Activated naive CD4-positive, alpha-beta T cell treated with anti-CD3 and anti-CD28 coated beads, Interleukin-2, amount 50 U/mL, for 24 hours (primary cell): ENCODE measurements at regions not wholly inside any gene's neighbourhood (a gene's known extent, or its start where the extent isn't known, plus 50 kb on each side); places are given as distances from the start of the nearest gene placed in this dataset.
A peak's percentile ranks its signal among the peaks of the same experiment; 100 is the strongest.

Experiments
- H3K27ac Mint-ChIP-seq: one replicate; pipeline ENCODE4 v1.8.0; 2021; ENCODE audit warnings: mild to moderate bottlenecking, mixed read lengths
- H3K27me3 Mint-ChIP-seq: one replicate; pipeline ENCODE4 v1.8.0; 2021; ENCODE audit warnings: mixed read lengths
- H3K36me3 Mint-ChIP-seq: one replicate; pipeline ENCODE4 v1.8.0; 2021; ENCODE audit warnings: mixed read lengths
- H3K4me1 Mint-ChIP-seq: one replicate; pipeline ENCODE4 v1.8.0; 2021; ENCODE audit warnings: mixed read lengths
- H3K4me3 Mint-ChIP-seq: one replicate; pipeline ENCODE4 v1.8.0; 2021; ENCODE audit warnings: mild to moderate bottlenecking, mixed read lengths
- H3K9me3 Mint-ChIP-seq: one replicate; pipeline ENCODE4 v1.8.0; 2021; ENCODE audit warnings: mixed read lengths

DNA sequence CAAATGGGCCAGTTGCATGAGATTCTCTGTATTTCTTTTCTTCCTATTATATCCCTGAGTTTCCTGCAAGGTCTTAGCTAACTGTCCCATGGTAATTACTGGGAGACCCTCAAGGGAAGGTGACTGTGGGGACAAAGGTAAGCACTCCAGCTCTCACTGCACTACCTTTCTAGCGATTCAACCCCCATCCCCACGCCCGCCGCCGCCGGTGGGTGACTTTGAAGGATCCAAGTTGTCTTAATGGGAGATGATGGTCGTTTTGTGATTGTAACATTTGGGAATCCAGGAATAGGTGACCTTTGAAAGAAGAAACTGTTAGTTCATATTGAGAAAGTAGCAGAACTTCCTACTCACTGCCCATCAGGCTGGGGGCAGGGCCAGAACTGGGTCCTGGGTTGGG lies 265.5 kb downstream of the LRFN2 start:
- Mint-ChIP-seq H3K36me3 (no peaks in the 10 kb centered on the region), H3K27me3 (peaks cover 13% of the 10 kb centered on the region), H3K9me3 (peaks cover 5% of the 10 kb centered on the region), H3K4me1 (peaks cover 5% of the 10 kb centered on the region), H3K27ac (no peak overlapping the region), H3K4me3 (no peak overlapping the region)

DNA sequence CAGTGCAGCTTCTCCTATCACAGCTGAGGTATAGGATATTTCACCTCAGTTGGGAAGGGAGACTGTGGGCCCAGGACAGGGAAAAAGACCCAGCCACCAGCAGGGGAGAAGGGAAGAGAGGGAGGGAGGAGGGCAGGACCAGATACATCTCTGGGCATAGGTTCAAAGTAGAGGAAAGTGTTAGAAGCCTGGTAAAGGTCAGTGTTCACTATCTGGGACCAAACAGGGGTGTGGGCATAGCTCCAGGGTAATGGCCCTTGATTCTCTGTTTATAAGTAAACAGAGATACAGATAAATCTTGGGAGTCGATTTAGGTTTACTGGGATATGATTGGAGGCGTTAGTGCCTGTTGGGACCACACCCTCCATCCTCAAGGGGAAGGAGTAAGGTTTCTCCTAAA lies 266.2 kb downstream of the LRFN2 start:
- H3K27me3 Mint-ChIP-seq = peaks cover 13% of the 10 kb centered on the region
- no peaks in the 10 kb centered on the region for H3K36me3 Mint-ChIP-seq
- no peak overlapping the region for H3K4me3 Mint-ChIP-seq
- H3K27ac Mint-ChIP-seq = no peak overlapping the region
- H3K9me3 Mint-ChIP-seq = peaks cover 5% of the 10 kb centered on the region
- H3K4me1 Mint-ChIP-seq = peaks cover 5% of the 10 kb centered on the region

DNA sequence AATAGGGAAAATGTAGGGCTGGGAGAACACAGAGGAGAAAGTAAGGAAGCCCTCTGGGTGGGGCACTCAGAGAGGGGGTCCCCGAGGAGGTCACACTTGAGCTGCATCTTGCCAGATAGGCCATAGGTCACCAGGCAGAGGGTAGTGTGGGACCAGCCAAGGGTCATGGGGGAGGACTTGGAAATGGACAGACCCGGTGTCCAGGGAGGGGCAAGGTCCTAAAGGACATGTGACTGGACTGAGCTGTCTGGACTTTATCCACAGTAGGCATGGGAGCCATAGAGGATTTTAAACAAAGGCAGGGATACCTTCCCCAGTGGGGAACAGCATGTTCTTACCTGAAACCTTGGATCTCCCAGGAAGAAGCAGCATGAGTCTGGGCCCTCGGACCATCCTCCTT lies 266.7 kb downstream of the LRFN2 start:
- H3K4me1 Mint-ChIP-seq = no peaks in the 10 kb centered on the region
- peak overlapping the region; percentile 52 for H3K27ac Mint-ChIP-seq
- H3K4me3 Mint-ChIP-seq = no peak overlapping the region
- H3K9me3 Mint-ChIP-seq = peaks cover 5% of the 10 kb centered on the region
- no peaks in the 10 kb centered on the region for H3K36me3 Mint-ChIP-seq
- H3K27me3 Mint-ChIP-seq = peaks cover 11% of the 10 kb centered on the region

DNA sequence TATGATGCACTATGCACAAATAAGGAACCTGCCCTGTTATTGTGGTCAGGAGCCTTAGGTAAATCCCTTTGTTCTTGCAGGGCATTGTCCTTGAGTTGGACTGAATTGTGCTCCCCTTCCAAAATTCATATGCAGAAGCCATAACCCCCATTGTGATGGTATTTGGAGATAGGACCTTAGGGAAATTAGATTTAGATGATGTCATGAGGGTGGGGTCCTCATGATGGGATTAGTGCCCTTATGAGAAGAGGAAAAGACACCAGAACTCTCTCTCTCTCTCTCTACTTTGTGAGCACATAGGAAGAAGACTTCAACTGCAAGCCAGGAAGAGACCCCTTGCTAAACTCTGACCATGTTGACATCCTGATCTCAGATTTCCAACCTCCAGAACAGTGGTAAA lies 268.0 kb downstream of the LRFN2 start:
- Mint-ChIP-seq H3K36me3 (no peaks in the 10 kb centered on the region), H3K4me1 (no peaks in the 10 kb centered on the region), H3K27me3 (peaks cover 11% of the 10 kb centered on the region), H3K9me3 (peaks cover 5% of the 10 kb centered on the region), H3K4me3 (no peak overlapping the region), H3K27ac (no peak overlapping the region)

DNA sequence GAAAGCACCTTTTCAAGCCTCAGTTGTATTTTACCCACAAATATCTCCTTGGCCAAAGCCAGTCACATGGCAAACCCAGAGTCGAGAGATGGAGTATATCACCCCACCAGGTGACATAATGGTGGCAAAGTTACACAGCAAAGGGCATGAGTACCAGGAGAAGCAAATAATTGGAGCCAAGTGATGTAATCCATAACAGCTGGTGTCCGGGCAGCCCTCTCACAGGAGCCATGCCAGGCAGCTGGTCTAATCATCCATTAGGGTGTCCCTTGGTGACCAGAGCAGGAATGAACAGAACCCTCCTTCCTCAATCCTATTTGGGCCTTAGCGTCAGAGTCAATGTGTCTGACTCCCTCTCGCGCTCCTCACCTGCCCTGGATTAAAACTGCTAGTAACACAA lies 272.1 kb downstream of the LRFN2 start:
- Mint-ChIP-seq H3K9me3 (peaks cover 5% of the 10 kb centered on the region), H3K27ac (no peak overlapping the region), H3K36me3 (no peaks in the 10 kb centered on the region), H3K4me3 (no peak overlapping the region), H3K27me3 (peaks cover 7% of the 10 kb centered on the region), H3K4me1 (no peaks in the 10 kb centered on the region)

DNA sequence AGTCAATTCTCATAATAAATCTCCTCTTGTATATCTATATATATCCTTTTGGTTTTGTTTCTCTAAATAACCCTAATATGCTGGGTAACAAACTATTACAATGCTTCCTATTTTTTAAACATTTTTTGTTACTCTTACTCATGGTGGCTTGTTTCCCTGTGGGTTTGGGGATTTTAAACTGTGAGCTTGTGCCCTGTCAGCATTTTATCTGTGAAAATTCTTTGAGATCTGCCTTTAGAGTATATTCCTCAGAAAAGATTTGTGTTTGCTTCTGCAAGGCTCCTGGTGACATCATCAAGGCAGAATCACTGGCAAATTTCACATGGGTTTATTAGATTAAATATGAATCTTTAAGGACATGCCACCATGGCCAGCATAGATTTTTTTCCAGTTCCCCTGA lies 273.6 kb downstream of the LRFN2 start:
- H3K27me3 Mint-ChIP-seq = peaks cover 8% of the 10 kb centered on the region
- H3K9me3 Mint-ChIP-seq = peaks cover under 1% of the 10 kb centered on the region
- no peaks in the 10 kb centered on the region for H3K4me1 Mint-ChIP-seq
- H3K36me3 Mint-ChIP-seq = no peaks in the 10 kb centered on the region
- H3K4me3 Mint-ChIP-seq = no peak overlapping the region
- no peak overlapping the region for H3K27ac Mint-ChIP-seq

DNA sequence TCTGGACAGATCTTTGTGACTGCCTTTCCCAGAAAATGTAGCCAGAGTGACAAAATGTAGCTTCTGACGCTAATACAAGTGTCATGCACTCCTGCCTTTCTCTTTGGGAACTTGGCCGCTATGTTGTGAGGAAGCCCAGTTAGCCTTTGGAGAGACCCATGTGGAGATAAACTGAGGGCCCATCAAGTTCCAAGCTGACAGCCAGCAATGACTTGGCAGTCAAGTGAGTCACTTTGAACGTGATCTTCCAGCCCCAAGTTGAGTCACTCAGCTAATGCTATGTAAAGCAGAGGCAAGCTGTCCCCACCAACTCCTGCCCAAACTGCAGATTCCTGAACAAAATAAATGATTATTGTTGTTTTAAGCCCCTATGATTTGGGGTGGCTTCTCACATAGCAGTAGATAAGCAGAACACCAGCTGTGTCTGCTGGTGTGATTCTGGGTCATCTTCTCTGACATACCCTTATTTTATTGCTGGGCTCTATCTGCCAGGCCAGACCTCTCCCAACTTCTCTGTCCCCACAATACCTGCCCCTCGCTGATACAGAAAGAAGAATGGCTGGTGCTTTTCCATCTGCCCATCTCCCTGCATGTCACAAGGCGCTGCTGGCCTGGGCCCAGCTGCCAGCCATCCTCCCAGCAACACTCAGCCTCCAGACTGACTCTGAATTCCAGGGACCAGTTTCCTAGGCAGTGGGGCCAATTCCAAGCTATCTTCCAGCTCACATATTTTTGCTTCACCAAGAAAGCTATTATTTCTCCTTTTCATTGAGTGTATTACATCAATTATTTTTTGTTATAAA lies 274.8 kb downstream of the LRFN2 start:
- no peaks in the 10 kb centered on the region for H3K36me3 Mint-ChIP-seq
- H3K27ac Mint-ChIP-seq = no peak overlapping the region
- H3K27me3 Mint-ChIP-seq = peaks cover 12% of the 10 kb centered on the region
- H3K4me1 Mint-ChIP-seq = no peaks in the 10 kb centered on the region
- no peak overlapping the region for H3K4me3 Mint-ChIP-seq
- no peaks in the 10 kb centered on the region for H3K9me3 Mint-ChIP-seq

DNA sequence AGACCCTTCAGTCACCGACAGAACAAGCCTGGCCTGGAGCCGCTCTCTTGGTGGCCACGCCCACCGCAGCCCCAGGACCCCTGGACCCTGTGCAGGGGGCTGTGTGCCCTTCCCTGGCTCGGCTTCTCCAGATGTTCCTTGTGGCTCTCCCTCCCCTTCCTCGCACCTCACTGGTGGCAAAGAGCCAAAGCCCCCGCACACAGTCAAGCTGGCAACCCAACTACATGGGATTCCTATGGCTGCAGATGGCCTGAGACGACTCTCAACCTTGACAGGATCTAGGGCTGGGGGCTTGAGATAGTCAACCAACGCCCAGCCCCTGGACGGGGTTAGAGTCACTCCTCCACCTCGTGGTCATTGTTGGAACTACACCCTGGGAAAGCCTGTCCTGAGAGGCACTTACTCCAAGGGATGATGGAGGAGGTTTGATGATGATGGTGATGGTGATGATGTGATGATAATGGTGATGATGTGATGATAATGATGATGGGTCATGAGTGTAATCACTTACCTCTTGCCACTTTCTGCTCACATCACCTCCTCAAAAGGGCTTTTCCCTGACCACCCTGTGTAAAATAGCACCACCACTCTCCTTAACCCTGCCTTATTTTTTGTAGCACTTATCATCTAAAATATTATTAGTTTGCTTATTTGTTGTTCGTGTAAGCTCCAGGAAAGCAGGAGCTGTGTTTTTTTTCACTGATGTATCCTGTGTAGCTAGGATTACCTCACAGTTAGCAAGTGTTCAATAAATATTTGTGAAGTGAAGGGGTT lies 278.4 kb downstream of the LRFN2 start:
- no peak overlapping the region for H3K4me3 Mint-ChIP-seq

DNA sequence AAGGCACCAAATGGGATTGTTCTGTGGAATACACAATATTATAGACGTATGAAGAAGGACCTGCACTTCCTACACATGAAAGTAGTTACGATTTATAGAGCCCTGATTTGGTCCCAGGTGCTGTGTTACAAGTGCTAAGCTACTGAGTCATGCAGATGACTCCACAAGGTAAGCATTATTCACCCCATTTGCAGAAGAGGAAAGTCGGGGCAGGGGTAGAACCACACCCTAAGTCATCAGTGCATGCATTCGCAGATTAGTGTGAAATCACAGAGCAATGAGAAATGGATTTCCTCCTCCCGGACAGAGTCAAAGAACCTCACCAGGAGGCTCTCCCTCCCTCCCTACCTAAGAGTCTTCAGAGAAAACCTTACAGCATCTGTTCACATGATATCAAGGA lies 279.5 kb downstream of the LRFN2 start:
- peaks cover 25% of the 10 kb centered on the region for H3K27me3 Mint-ChIP-seq
- no peaks in the 10 kb centered on the region for H3K36me3 Mint-ChIP-seq
- no peaks in the 10 kb centered on the region for H3K9me3 Mint-ChIP-seq
- no peaks in the 10 kb centered on the region for H3K4me1 Mint-ChIP-seq
- no peak overlapping the region for H3K4me3 Mint-ChIP-seq
- no peak overlapping the region for H3K27ac Mint-ChIP-seq

More for the DNA sequence above, 278.4 kb downstream of the LRFN2 start:
- Mint-ChIP-seq H3K27ac (no peak overlapping the region), H3K36me3 (no peaks in the 10 kb centered on the region), H3K4me1 (no peaks in the 10 kb centered on the region), H3K27me3 (peaks cover 25% of the 10 kb centered on the region), H3K9me3 (no peaks in the 10 kb centered on the region)

DNA sequence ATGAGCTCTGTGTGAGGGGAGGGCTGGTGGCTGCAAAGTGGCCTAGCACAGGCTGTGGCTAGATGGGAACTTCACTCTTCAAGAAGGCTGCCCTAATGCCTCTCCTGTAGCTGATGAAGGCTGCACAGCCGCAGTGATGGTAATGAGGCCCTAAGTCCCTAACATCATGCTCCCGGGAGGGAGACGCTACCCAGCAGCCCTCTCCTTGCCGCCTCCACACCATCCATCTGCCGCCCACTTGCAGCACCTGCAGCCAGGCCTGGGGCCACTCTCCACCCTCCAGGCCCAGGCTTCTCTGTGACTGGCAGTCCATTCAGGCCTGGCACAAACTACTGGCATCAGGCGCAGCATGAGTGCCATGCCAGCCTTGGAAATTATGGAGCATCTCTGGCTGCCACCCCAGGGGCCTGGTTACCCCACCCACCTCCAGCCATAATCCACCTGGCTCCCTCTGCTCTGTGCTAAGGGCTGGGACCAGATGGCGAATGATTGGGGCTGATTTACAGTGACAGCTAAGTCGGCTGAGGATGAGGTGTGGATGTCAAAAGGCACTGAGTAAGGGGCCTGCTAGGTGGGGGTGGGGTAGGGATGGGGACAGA lies 284.2 kb downstream of the LRFN2 start:
- H3K4me1 Mint-ChIP-seq = no peaks in the 10 kb centered on the region
- no peak overlapping the region for H3K27ac Mint-ChIP-seq
- no peaks in the 10 kb centered on the region for H3K36me3 Mint-ChIP-seq
- peaks cover 22% of the 10 kb centered on the region for H3K27me3 Mint-ChIP-seq
- H3K4me3 Mint-ChIP-seq = no peak overlapping the region
- H3K9me3 Mint-ChIP-seq = no peaks in the 10 kb centered on the region

DNA sequence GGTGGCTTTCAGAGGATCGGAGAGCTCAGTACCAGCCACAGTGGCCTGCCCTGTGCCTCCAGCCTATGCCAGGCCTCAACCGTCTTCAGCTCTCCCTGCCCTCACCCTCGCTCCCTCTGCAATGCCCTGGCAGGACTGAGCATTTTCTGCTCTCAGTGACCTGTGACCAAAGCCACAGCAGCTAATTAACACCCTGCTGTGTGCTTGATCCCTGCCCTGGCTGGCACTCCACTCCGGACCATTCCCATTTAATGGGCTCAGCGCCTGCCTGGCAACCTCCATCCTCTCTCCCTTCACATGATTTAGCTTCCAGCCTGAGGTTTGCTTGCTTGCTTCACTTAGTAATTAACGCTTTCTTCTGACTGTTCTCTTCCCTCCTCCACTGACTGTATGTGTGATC lies 287.5 kb downstream of the LRFN2 start:
- Mint-ChIP-seq H3K36me3 (no peaks in the 10 kb centered on the region), H3K9me3 (no peaks in the 10 kb centered on the region), H3K4me3 (no peak overlapping the region), H3K27ac (no peak overlapping the region), H3K27me3 (peaks cover 5% of the 10 kb centered on the region), H3K4me1 (no peaks in the 10 kb centered on the region)

DNA sequence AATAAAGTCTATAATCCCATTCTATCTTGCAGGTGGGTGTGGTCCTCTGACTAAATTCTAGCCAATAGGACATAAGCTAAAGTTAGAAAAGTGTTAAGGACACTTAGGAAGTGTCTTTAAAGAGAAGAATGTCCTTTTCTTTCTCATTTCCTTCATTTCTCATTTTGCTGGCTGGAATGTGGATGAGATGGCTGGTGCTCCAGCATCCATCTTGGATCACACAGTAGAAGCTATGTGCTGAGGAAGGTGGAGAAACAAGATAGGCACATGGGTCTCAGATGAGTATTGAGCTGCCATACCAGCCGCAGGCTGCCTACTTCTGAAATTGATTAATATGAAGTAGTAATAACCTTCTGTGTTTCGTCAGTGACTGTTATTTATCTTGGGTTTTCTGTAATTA lies 289.0 kb downstream of the LRFN2 start:
- H3K36me3 Mint-ChIP-seq = no peaks in the 10 kb centered on the region
- H3K4me3 Mint-ChIP-seq = no peak overlapping the region
- H3K27me3 Mint-ChIP-seq = peaks cover 5% of the 10 kb centered on the region
- H3K4me1 Mint-ChIP-seq = no peaks in the 10 kb centered on the region
- no peaks in the 10 kb centered on the region for H3K9me3 Mint-ChIP-seq
- no peak overlapping the region for H3K27ac Mint-ChIP-seq

DNA sequence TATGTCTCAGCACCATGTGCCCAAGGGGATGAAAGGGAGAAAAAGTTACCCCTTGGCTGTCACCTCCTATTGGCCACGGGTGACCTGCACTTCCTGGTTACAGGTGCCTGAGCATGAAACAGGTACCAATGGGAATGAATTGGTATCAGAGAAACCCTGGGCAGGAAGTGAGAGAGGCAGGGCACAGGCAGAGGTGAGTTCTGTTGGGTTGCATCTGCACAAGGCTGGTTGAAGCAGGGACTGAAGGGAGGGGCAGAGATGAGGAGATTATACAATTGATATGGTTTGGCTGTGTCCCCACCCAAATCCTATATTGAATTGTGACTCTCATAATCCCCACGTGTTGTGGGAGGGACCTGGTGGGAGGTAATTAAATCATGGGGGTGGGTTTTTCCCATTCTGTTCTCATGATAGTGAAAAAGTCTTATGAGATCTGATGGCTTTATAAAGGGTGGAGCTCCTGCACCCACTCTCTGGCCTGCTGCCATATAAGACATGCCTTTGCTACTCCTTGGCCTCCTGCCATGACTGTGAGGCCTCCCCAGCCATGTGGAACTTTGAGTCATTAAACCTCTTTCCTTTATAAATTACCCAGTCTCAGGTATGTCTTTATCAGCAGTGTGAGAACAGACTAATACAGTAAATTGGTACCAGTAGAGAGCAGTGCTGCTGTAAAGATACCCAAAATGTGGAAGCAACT lies 291.8 kb downstream of the LRFN2 start:
- no peaks in the 10 kb centered on the region for H3K9me3 Mint-ChIP-seq

DNA sequence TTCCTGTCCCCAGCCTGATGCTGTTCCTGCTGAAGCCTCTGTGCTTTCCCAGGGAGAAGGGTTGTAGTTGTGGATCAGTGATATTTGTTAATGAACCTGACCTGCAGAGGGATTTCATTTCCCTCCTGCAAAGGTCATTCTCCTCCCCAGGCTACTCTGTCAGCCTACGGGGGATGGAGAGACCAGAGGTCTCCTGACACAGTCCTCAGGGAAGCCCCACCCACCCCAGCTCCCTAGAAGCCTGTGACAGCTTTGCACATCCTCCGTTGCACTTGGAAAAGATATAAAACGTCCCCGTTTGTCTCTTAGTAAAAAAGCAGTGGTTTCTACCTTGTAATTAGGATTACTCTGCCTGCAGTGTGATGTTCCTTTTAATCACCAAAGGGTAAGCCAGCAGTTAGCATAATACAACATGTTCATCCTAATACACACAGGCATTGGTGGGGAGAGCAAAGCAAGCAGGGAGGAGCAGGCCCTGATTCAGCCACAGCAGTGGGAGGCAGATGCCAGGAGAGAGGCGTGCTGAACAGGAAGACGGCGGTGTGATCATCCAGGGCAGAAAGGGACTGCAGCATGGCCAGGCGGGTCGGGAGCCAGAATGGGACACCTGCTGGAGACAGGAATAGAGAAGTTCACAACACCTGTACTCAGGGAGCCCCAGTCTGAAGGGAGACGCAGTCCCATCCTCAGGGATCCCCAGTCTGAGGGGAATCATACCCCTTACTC lies 293.5 kb downstream of the LRFN2 start:
- Mint-ChIP-seq H3K4me1 (no peaks in the 10 kb centered on the region), H3K27me3 (no peaks in the 10 kb centered on the region), H3K9me3 (no peaks in the 10 kb centered on the region), H3K36me3 (no peaks in the 10 kb centered on the region), H3K27ac (no peak overlapping the region), H3K4me3 (no peak overlapping the region)

More for the DNA sequence above, 291.8 kb downstream of the LRFN2 start:
- Mint-ChIP-seq H3K4me1 (no peaks in the 10 kb centered on the region), H3K27ac (no peak overlapping the region), H3K27me3 (peaks cover 5% of the 10 kb centered on the region), H3K4me3 (no peak overlapping the region), H3K36me3 (no peaks in the 10 kb centered on the region)

DNA sequence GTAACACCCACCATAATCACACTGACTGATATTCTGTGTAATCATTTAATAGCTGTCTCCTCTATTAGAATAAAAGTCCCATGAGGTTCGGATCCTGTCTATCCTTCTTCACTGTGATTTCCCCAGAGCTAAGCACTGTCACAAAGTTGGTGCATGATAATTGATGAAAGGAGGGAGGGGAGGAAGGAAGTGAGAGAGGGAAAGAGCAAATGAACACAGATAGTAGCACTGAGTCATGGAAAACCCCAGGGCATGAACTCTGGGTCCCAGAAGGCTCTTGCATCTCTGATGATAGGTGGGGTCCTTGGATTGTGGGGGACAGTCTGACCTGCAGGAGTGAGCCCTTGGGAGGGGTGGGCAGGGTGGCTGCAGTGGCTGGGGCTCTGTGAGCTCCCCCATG lies 294.1 kb downstream of the LRFN2 start:
- Mint-ChIP-seq H3K36me3 (no peaks in the 10 kb centered on the region), H3K27me3 (no peaks in the 10 kb centered on the region), H3K9me3 (no peaks in the 10 kb centered on the region), H3K27ac (no peak overlapping the region), H3K4me1 (no peaks in the 10 kb centered on the region), H3K4me3 (no peak overlapping the region)
